Calu3 (cell line): ENCODE measurements at regions not wholly inside any gene's neighbourhood (a gene's known extent, or its start where the extent isn't known, plus 50 kb on each side); places are given as distances from the start of the nearest gene placed in this dataset.

Source experiments
- BruUV-seq: library from RNA; stranded (reverse); fragments of 400-500 nt; replicated peaks from 2 replicates; lab custom pipeline; 2021; lab: Mats Ljungman, UMichigan
- CTCF ChIA-PET: fragments of 300-600 bp; sonication (Branson Sonifier 250); formaldehyde crosslinking; loops from one replicate; lab custom pipeline; 2022; ENCODE audit warnings: antibody characterized with exemption; lab: Charles Lee
- DNase-seq: peaks from one replicate; pipeline ENCODE4 v3.0.0; 2022
- H3K27ac Mint-ChIP-seq: one replicate; pipeline ENCODE4 v1.8.0; 2022; ENCODE audit warnings: mixed read lengths; ENCODE audit not compliant: unreplicated experiment
- H3K27me3 Mint-ChIP-seq: one replicate; pipeline ENCODE4 v1.8.0; 2022; ENCODE audit warnings: mixed read lengths; ENCODE audit not compliant: unreplicated experiment
- H3K36me3 Mint-ChIP-seq: one replicate; pipeline ENCODE4 v1.8.0; 2022; ENCODE audit warnings: mild to moderate bottlenecking, moderate library complexity, mixed read lengths; ENCODE audit not compliant: insufficient read depth, unreplicated experiment
- H3K4me1 Mint-ChIP-seq: one replicate; pipeline ENCODE4 v1.8.0; 2022; ENCODE audit warnings: mild to moderate bottlenecking, low read depth, mixed read lengths; ENCODE audit not compliant: unreplicated experiment
- H3K4me3 Mint-ChIP-seq: one replicate; pipeline ENCODE4 v1.8.0; 2022; ENCODE audit warnings: mild to moderate bottlenecking, low read depth, moderate library complexity, mixed read lengths; ENCODE audit not compliant: unreplicated experiment
- H3K9me3 Mint-ChIP-seq: one replicate; pipeline ENCODE4 v1.8.0; 2022; ENCODE audit warnings: low read depth, mixed read lengths; ENCODE audit not compliant: unreplicated experiment
- CTCF ChIP-seq: fragments of 200-600 bp; IDR thresholded peaks from one replicate; pipeline ENCODE4 v1.8.0; 2022; ENCODE audit warnings: antibody characterized with exemption; ENCODE audit not compliant: unreplicated experiment
- intact Hi-C: fragments of 100-400 bp; cut with micrococcal nuclease; formaldehyde crosslinking; loops from one replicate; pipeline ENCODE4 v1.10.0; 2022; ENCODE audit not compliant: unreplicated experiment

- no peak overlapping the region for H3K27ac Mint-ChIP-seq
- no TSS peak for BruUV-seq
- DNase-seq = no peak
These were observed 833.8 kb downstream of the JRKL start for GRCh38 chr11:97223647-97224046.

GRCh38 chr11:97224396-97224795 is 834.6 kb downstream of the JRKL start:
- no TSS peak for BruUV-seq
- Mint-ChIP-seq H3K4me1 (no peaks in the 10 kb centered on the region), H3K9me3 (peaks cover 9% of the 10 kb centered on the region), H3K27ac (no peak overlapping the region), H3K27me3 (no peaks in the 10 kb centered on the region), H3K4me3 (no peak overlapping the region), H3K36me3 (no peaks in the 10 kb centered on the region)
- DNase-seq = no peak
- no peak for TF ChIP-seq CTCF
- intact Hi-C loops = no loop called here
- CTCF ChIA-PET = no interaction called here

More at GRCh38 chr11:97223647-97224046, 833.8 kb downstream of the JRKL start:
- intact Hi-C loops = no loop called here
- Mint-ChIP-seq H3K4me1 (no peaks in the 10 kb centered on the region), H3K9me3 (peaks cover 6% of the 10 kb centered on the region), H3K36me3 (no peaks in the 10 kb centered on the region), H3K27me3 (no peaks in the 10 kb centered on the region), H3K4me3 (no peak overlapping the region)
- no peak for TF ChIP-seq CTCF
- CTCF ChIA-PET = no interaction called here

GRCh38 chr11:97225794-97226193 is 836.0 kb downstream of the JRKL start:
- Mint-ChIP-seq H3K27me3 (no peaks in the 10 kb centered on the region), H3K36me3 (no peaks in the 10 kb centered on the region), H3K4me1 (no peaks in the 10 kb centered on the region), H3K9me3 (peaks cover 10% of the 10 kb centered on the region), H3K4me3 (no peak overlapping the region), H3K27ac (no peak overlapping the region)
- TF ChIP-seq CTCF = no peak
- CTCF ChIA-PET = no interaction called here
- no TSS peak for BruUV-seq
- no peak for DNase-seq
- intact Hi-C loops = no loop called here

- Mint-ChIP-seq H3K4me1 (no peaks in the 10 kb centered on the region), H3K9me3 (peaks cover 11% of the 10 kb centered on the region), H3K27ac (no peak overlapping the region), H3K36me3 (no peaks in the 10 kb centered on the region), H3K4me3 (no peak overlapping the region), H3K27me3 (no peaks in the 10 kb centered on the region)
- DNase-seq = no peak
- intact Hi-C loops = no loop called here
- no peak for TF ChIP-seq CTCF
- CTCF ChIA-PET = no interaction called here
- no TSS peak for BruUV-seq
These were observed 840.1 kb downstream of the JRKL start for GRCh38 chr11:97229936-97230335.
